HG03097 (cell line): ENCODE measurements at regions not wholly inside any gene's neighbourhood (a gene's known extent, or its start where the extent isn't known, plus 50 kb on each side); places are given as distances from the start of the nearest gene placed in this dataset.
"Not testable (repeated sequence)": the region's sequence is repeated elsewhere in the genome, so short reads cannot be mapped to it uniquely, and the experiment has no call there.

Source experiments
- ATAC-seq: cut with Tn5 transposase; IDR thresholded peaks from one replicate; pipeline ENCODE4 v1.9.1; 2021; ENCODE audit not compliant: unreplicated experiment, low FRiP score

DNA sequence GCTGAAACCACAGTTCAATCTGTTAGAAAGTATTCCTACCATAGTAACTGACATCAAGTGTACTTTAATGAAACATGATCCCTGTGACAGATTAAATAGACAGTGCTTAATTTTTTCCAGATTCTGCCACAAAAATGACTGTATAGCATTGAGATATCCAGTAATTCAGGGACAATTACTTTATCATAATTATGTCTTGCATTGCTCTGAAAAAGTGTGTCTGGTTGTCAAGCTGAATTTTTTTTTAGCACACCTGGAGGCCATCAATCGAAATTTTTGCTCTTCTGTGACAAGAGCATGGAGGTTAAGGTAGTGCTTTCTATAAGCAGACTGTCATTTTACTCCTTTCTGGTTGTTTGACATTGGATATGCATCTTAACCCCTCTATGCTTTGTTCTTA, 1083.8 kb upstream of the NRXN1 start:
- no peak for ATAC-seq

- ATAC-seq = no peak
These were observed 1081.4 kb upstream of the NRXN1 start for GRCh38 chr2:52113338-52113737.

DNA sequence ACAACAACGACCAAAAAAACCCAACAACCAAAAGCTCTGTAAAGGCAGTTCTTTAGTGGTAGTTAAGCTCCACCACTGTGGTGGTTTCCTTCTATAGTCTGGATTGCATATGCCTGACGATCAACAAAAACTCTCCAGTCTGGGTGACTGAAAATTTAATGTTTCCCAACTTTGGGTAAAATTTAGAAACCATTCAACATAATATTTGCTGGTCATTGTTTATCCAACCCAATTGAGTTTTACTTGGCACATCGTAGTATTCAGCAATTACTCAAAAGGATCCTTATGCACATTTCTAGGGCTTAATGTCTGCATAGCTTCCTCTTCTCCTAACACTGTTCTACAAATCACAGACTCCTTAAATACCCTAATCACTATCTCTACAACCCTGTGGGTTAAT, 1080.2 kb upstream of the NRXN1 start:
- no peak for ATAC-seq

GRCh38 chr2:52107124-52107523, 1075.2 kb upstream of the NRXN1 start:
- ATAC-seq = no peak

- ATAC-seq = no peak
These were observed 1065.1 kb upstream of the NRXN1 start for GRCh38 chr2:52097071-52097470.

DNA sequence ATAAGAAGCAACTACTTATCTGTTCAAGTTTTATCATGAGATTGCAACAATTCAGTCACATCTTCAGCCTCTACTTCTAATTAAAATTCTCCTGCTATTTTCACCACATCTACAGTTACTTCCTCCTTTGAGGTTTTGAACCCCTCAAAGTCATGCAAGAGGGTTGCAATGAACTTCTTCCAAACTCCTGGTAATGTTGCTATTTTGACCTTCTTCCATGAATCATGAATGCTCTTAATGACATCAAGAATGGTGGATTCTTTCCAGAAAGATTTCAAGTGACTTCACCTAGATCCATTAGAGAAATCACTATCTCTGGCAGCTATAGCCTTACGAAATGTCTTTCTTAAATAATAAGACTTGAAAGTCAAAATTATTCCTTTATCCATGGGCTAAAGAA, 1052.8 kb upstream of the NRXN1 start:
- ATAC-seq = no peak

DNA sequence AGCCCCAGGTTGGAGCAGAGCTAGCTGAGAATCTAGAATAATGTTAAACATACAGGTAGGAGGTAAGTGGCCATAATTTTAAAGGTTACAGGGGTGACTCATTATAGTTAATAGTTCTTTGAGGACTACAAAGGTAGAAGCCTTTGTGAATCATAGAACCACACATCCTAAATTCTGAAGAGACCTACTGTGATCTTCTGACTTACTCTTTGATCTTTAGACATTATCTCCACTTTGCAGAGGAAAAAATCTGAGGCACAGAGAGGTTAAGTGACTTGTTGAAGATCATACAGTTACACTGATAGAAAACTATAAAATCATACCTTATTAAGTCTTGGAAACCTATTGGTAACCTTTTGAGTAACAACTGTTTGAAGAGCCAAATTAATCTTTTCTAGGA, 1051.3 kb upstream of the NRXN1 start:
- ATAC-seq = no peak

DNA sequence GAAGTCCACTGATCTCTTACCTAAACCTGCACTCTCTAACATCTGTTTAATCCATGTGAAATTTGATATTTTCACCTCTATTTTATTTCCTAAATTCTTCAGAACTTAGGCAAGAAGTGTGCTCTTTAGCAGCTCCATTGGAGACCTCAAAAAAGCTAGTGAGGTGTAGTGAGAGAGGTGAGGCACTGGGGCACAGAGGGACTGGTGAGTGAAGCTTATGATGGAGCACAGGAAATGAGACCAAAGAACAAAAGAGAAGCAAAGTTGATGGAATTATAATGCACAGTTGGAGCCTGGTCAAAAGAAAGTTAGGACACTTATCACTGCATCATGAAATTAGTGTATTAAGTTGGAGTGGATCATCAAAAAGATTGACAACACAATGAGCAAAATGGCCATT, 1050.7 kb upstream of the NRXN1 start:
- no peak for ATAC-seq

DNA sequence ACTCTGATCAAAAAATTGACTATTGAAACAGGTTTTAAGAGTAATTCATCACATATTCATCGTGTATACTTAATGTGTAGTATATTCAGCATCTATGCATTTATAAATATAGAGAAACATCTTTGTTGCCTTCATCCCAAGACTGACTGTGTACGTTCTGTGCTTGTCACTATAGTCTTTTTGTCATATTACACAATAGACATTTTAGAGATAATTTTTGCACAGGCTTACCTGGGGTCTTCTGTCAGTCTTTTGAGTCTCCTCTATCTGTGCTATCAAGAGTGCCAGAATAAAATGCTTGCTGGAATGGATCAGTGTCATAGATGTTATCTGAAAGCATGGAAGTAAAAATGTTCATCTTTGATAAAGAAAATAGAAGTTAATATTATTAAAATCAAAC, 1047.7 kb upstream of the NRXN1 start:
- ATAC-seq = no peak

DNA sequence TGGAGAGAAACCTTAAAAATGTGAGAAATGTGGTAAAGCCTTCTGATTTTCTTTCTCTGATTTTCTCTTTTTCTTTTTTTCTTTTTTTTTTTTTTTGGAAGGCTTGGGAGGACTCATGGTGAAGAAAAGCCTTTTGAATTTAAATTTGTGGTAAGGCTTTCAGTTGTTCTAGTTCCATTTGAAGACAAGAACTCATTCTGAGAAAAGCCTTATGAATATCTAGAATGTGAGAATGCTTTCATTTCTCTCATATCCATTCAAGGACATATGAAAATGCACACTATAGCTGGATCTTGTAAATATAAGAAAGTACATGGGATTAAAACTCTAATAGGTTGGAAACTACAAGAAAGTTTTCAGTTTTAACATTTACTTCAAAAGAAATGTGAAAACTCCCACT, 1045.2 kb upstream of the NRXN1 start:
- ATAC-seq = no peak

GRCh38 chr2:52074130-52074719, 1042.3 kb upstream of the NRXN1 start:
- ATAC-seq = no peak

- ATAC-seq = no peak
These were observed 1041.0 kb upstream of the NRXN1 start for GRCh38 chr2:52072949-52073348.

DNA sequence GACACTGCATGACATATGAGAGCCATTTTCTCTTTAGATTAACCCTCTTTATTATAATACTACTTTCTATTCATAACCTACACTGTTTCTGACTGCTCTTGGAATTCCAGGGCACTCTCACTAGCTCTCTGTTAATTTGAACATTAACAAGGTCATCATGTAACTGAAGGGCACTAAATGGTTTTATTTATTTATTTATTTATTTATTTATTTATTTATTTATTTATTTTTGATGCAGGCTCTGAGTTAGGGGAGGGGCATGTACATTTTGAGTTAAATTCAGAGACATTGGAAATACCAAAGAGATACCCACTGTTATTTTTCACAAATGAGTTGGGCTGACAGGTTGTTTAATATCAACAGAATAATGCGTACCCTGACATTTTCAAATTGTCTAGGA, 1038.7 kb upstream of the NRXN1 start:
- no peak for ATAC-seq

GRCh38 chr2:52064234-52064633, 1032.3 kb upstream of the NRXN1 start:
- ATAC-seq = no peak

DNA sequence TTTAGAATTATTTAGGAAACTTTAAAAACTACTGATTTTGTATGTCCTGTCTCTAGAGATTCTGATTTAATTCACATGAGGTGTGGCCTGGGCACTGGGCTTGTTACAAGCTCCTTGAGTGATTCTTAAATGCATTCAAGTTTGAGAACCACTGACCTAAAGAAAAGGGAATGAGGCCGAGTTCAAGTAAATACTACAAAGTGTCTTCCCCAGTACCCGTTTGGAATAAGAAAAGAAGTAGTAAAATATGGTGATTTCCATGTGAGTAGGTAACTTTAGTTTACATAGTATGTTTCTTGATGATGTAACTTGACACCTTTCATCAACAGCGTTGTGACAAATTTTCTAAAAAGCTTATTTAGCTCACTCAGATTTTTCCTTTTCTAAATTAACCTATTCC, 1022.9 kb upstream of the NRXN1 start:
- ATAC-seq = no peak

GRCh38 chr2:52036853-52037252, 1004.9 kb upstream of the NRXN1 start:
- no peak for ATAC-seq

DNA sequence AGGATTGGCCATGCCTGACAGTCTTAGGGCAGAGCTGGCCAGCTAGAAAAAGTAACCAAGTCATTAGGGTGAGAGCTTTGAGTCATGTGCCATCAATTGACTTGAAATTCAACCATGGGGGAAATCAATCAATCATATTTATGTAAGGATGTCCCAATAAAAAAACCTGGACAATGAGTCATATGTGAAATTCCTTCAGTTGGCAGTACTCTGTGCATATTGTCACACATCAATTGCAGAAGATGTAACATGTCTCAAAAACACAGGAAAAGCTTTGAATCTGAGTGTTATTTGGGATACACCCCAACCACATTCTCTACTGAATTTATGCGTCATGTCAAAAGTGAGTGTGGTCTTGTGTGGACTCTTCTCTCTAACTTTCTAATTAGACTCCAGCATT, 1004.1 kb upstream of the NRXN1 start:
- ATAC-seq = no peak

- no peak for ATAC-seq
These were observed 1003.5 kb upstream of the NRXN1 start for GRCh38 chr2:52035391-52035790.

- no peak for ATAC-seq
These were observed 1002.8 kb upstream of the NRXN1 start for GRCh38 chr2:52034706-52035105.

GRCh38 chr2:52022006-52022405, 990.1 kb upstream of the NRXN1 start:
- no peak for ATAC-seq

GRCh38 chr2:52017646-52018235, 985.8 kb upstream of the NRXN1 start:
- no peak for ATAC-seq

GRCh38 chr2:52006821-52007366, 975.0 kb upstream of the NRXN1 start:
- not testable (repeated sequence) for ATAC-seq
